ENCODE measurements at regions not wholly inside any gene's neighbourhood (a gene's known extent, or its start where the extent isn't known, plus 50 kb on each side); places are given as distances from the start of the nearest gene placed in this dataset.

DNA sequence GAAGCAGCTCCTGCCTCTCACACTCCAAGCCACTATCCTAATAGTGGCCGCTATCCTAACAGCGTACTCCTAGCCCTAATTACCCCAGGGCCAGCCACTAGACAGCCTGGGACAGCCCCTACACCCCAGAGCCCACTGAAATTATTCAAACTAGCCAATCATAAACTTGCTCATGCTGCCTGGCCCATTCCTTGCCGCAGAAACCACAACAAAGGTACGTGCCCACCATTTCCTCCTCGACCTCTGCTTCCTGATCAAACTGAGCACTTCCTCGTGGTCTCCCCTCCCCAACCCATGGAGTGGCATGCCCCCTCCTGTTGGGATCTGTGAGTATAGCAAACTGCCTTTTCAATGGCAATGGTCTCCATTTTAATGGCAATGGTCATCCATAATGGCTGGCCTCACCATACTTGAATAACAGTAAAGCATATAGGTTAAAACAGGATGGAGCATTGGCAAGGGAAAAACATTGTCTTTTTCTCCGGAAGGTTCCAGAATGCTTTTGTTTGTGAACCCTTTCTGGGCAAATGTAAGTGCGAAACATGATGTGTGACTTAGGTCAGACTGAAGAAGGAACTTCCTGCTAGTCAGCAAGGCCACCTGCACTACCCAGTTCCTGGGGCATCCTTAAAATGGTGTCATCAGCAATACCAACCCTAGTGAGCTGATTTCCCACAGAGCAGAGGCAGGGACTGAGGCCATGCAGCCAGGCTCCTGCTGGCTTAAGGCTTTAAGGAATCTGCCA lies 107.1 kb upstream of the ATP6AP2 start:
- no peaks in the 10 kb centered on the region for H3K36me3 ChIP-seq (ENCODE audit: control insufficient read depth, insufficient read depth, low read length)
- H3K27me3 ChIP-seq (replicated peaks; ENCODE audit: control insufficient read depth, insufficient read depth, low read length, poor library complexity, severe bottlenecking): no peaks in the 10 kb centered on the region
- H3K9me3 ChIP-seq (ENCODE audit: control insufficient read depth, low read length): no peaks in the 10 kb centered on the region
- no peak overlapping the region for H3K4me3 ChIP-seq (ENCODE audit: insufficient read depth, low read depth, low read length, poor library complexity, severe bottlenecking)
- H3K4me1 ChIP-seq (ENCODE audit: control insufficient read depth, insufficient read depth, low read length, poor library complexity, severe bottlenecking): no peaks in the 10 kb centered on the region
- H3K27ac ChIP-seq (ENCODE audit: insufficient read depth, low read length, poor library complexity, severe bottlenecking): no peak overlapping the region
- no peak for DNase-seq

GRCh38 chrX:40471965-40472648 lies 108.7 kb upstream of the ATP6AP2 start:
- Histone ChIP-seq H3K36me3 (ENCODE audit: control insufficient read depth, insufficient read depth, low read length) (no peaks in the 10 kb centered on the region), H3K27ac (ENCODE audit: insufficient read depth, low read length, poor library complexity, severe bottlenecking) (no peak overlapping the region), H3K4me3 (ENCODE audit: insufficient read depth, low read depth, low read length, poor library complexity, severe bottlenecking) (no peak overlapping the region), H3K4me1 (ENCODE audit: control insufficient read depth, insufficient read depth, low read length, poor library complexity, severe bottlenecking) (peaks cover 5% of the 10 kb centered on the region), H3K9me3 (ENCODE audit: control insufficient read depth, low read length) (no peaks in the 10 kb centered on the region), H3K27me3 (replicated peaks; ENCODE audit: control insufficient read depth, insufficient read depth, low read length, poor library complexity, severe bottlenecking) (no peaks in the 10 kb centered on the region)
- no peak for DNase-seq

- Histone ChIP-seq H3K27me3 (replicated peaks; ENCODE audit: control insufficient read depth, insufficient read depth, low read length, poor library complexity, severe bottlenecking) (no peaks in the 10 kb centered on the region), H3K36me3 (ENCODE audit: control insufficient read depth, insufficient read depth, low read length) (no peaks in the 10 kb centered on the region), H3K4me1 (ENCODE audit: control insufficient read depth, insufficient read depth, low read length, poor library complexity, severe bottlenecking) (peaks cover 5% of the 10 kb centered on the region), H3K9me3 (ENCODE audit: control insufficient read depth, low read length) (no peaks in the 10 kb centered on the region), H3K27ac (ENCODE audit: insufficient read depth, low read length, poor library complexity, severe bottlenecking) (no peak overlapping the region), H3K4me3 (ENCODE audit: insufficient read depth, low read depth, low read length, poor library complexity, severe bottlenecking) (no peak overlapping the region)
- no peak for DNase-seq
These were observed 109.8 kb upstream of the ATP6AP2 start for GRCh38 chrX:40470830-40471429.

- no peak overlapping the region for H3K4me3 ChIP-seq (ENCODE audit: insufficient read depth, low read depth, low read length, poor library complexity, severe bottlenecking)
- no peak overlapping the region for H3K27ac ChIP-seq (ENCODE audit: insufficient read depth, low read length, poor library complexity, severe bottlenecking)
- H3K36me3 ChIP-seq (ENCODE audit: control insufficient read depth, insufficient read depth, low read length): no peaks in the 10 kb centered on the region
- no peak for DNase-seq
- no peaks in the 10 kb centered on the region for H3K27me3 ChIP-seq (replicated peaks; ENCODE audit: control insufficient read depth, insufficient read depth, low read length, poor library complexity, severe bottlenecking)
- no peaks in the 10 kb centered on the region for H3K9me3 ChIP-seq (ENCODE audit: control insufficient read depth, low read length)
- peaks cover 5% of the 10 kb centered on the region for H3K4me1 ChIP-seq (ENCODE audit: control insufficient read depth, insufficient read depth, low read length, poor library complexity, severe bottlenecking)
These were observed 111.5 kb upstream of the ATP6AP2 start for GRCh38 chrX:40469316-40469715.

- no peak for DNase-seq
- Histone ChIP-seq H3K4me1 (ENCODE audit: control insufficient read depth, insufficient read depth, low read length, poor library complexity, severe bottlenecking) (peaks cover 5% of the 10 kb centered on the region), H3K36me3 (ENCODE audit: control insufficient read depth, insufficient read depth, low read length) (no peaks in the 10 kb centered on the region), H3K27ac (ENCODE audit: insufficient read depth, low read length, poor library complexity, severe bottlenecking) (no peak overlapping the region), H3K4me3 (ENCODE audit: insufficient read depth, low read depth, low read length, poor library complexity, severe bottlenecking) (no peak overlapping the region), H3K27me3 (replicated peaks; ENCODE audit: control insufficient read depth, insufficient read depth, low read length, poor library complexity, severe bottlenecking) (no peaks in the 10 kb centered on the region), H3K9me3 (ENCODE audit: control insufficient read depth, low read length) (no peaks in the 10 kb centered on the region)
These were observed 112.5 kb upstream of the ATP6AP2 start for GRCh38 chrX:40468033-40468846.

DNA sequence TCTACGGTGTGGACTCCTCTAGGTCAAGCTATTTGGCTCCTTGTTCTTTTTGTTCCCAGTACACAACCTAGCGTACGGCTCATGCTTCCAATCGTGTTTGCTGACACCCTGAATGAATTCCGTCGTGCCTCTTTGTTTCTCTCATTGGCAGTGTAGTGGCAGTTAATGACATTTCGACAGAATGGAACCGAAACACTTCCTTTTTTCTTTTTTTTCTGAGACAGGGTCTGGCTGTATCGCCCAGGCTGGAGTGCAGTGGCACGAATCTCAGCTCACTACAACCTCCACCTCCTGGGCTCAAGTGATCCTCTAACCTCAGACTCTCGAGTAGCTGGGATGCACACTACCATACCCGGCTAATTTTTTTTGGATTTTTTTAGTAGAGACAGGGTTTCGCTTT lies 113.3 kb upstream of the ATP6AP2 start:
- Histone ChIP-seq H3K36me3 (ENCODE audit: control insufficient read depth, insufficient read depth, low read length) (no peaks in the 10 kb centered on the region), H3K27ac (ENCODE audit: insufficient read depth, low read length, poor library complexity, severe bottlenecking) (no peak overlapping the region), H3K4me1 (ENCODE audit: control insufficient read depth, insufficient read depth, low read length, poor library complexity, severe bottlenecking) (peaks cover 5% of the 10 kb centered on the region), H3K4me3 (ENCODE audit: insufficient read depth, low read depth, low read length, poor library complexity, severe bottlenecking) (no peak overlapping the region), H3K27me3 (replicated peaks; ENCODE audit: control insufficient read depth, insufficient read depth, low read length, poor library complexity, severe bottlenecking) (no peaks in the 10 kb centered on the region), H3K9me3 (ENCODE audit: control insufficient read depth, low read length) (no peaks in the 10 kb centered on the region)
- DNase-seq: no peak

- no peak overlapping the region for H3K27ac ChIP-seq (ENCODE audit: insufficient read depth, low read length, poor library complexity, severe bottlenecking)
- H3K9me3 ChIP-seq (ENCODE audit: control insufficient read depth, low read length): no peaks in the 10 kb centered on the region
- H3K36me3 ChIP-seq (ENCODE audit: control insufficient read depth, insufficient read depth, low read length): no peaks in the 10 kb centered on the region
- no peak for DNase-seq
- no peak overlapping the region for H3K4me3 ChIP-seq (ENCODE audit: insufficient read depth, low read depth, low read length, poor library complexity, severe bottlenecking)
- H3K27me3 ChIP-seq (replicated peaks; ENCODE audit: control insufficient read depth, insufficient read depth, low read length, poor library complexity, severe bottlenecking): no peaks in the 10 kb centered on the region
- H3K4me1 ChIP-seq (ENCODE audit: control insufficient read depth, insufficient read depth, low read length, poor library complexity, severe bottlenecking): peaks cover 5% of the 10 kb centered on the region
These were observed 114.8 kb upstream of the ATP6AP2 start for GRCh38 chrX:40465735-40466551.

GRCh38 chrX:40462795-40463194 lies 118.0 kb upstream of the ATP6AP2 start:
- no peaks in the 10 kb centered on the region for H3K27me3 ChIP-seq (replicated peaks; ENCODE audit: control insufficient read depth, insufficient read depth, low read length, poor library complexity, severe bottlenecking)
- no peak overlapping the region for H3K27ac ChIP-seq (ENCODE audit: insufficient read depth, low read length, poor library complexity, severe bottlenecking)
- no peak overlapping the region for H3K4me3 ChIP-seq (ENCODE audit: insufficient read depth, low read depth, low read length, poor library complexity, severe bottlenecking)
- peaks cover under 1% of the 10 kb centered on the region for H3K4me1 ChIP-seq (ENCODE audit: control insufficient read depth, insufficient read depth, low read length, poor library complexity, severe bottlenecking)
- DNase-seq: no peak
- no peaks in the 10 kb centered on the region for H3K9me3 ChIP-seq (ENCODE audit: control insufficient read depth, low read length)
- no peaks in the 10 kb centered on the region for H3K36me3 ChIP-seq (ENCODE audit: control insufficient read depth, insufficient read depth, low read length)

DNA sequence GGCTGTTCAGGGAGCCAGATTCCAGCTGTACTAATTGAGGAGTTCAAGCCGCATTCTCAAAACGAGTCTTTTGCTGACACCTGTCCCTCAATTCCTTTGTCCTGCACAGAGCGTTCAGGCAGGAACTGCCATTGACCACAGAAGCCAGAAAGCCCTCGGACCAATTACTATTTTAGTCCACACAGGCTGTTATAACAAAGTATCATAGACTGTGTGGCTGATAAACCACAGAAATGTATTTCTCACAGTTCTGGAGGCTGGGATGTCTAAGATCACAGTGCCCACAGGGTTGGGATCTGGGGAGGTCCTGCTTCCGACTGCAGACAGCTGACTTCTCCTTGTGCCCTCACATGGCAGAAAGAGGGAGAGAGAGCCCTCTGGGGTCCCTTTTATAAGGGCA lies 119.8 kb upstream of the ATP6AP2 start:
- Histone ChIP-seq H3K27me3 (replicated peaks; ENCODE audit: control insufficient read depth, insufficient read depth, low read length, poor library complexity, severe bottlenecking) (no peaks in the 10 kb centered on the region), H3K36me3 (ENCODE audit: control insufficient read depth, insufficient read depth, low read length) (no peaks in the 10 kb centered on the region), H3K9me3 (ENCODE audit: control insufficient read depth, low read length) (no peaks in the 10 kb centered on the region), H3K4me3 (ENCODE audit: insufficient read depth, low read depth, low read length, poor library complexity, severe bottlenecking) (no peak overlapping the region), H3K4me1 (ENCODE audit: control insufficient read depth, insufficient read depth, low read length, poor library complexity, severe bottlenecking) (no peaks in the 10 kb centered on the region), H3K27ac (ENCODE audit: insufficient read depth, low read length, poor library complexity, severe bottlenecking) (no peak overlapping the region)
- DNase-seq: no peak

Data from effector memory CD4-positive, alpha-beta T cell (primary cell).